ENCODE measurements at regions not wholly inside any gene's neighbourhood (a gene's known extent, or its start where the extent isn't known, plus 50 kb on each side); places are given as distances from the start of the nearest gene placed in this dataset.

GRCh38 chr10:20648263-20648874, 248.7 kb downstream of the NEBL start:
- H3K4me2 ChIP-seq (ENCODE audit: low read length), result no peak overlapping the region
- H3K4me1 ChIP-seq, result no peaks in the 10 kb centered on the region
- H3K27me3 ChIP-seq (ENCODE audit: control insufficient read depth, insufficient read depth, low read length), result no peaks in the 10 kb centered on the region
- no peak for TF ChIP-seq CTCF (IDR thresholded peaks at IDR 0.05)
- no peaks in the 10 kb centered on the region for H3K9me3 ChIP-seq (ENCODE audit: control insufficient read depth, low read length)
- no peak overlapping the region for H3K9ac ChIP-seq
- no peaks in the 10 kb centered on the region for H3K36me3 ChIP-seq (ENCODE audit: control insufficient read depth, insufficient read depth, low read length)
- no peak overlapping the region for H2AFZ ChIP-seq
- H3K27ac ChIP-seq, result no peak overlapping the region
- no peaks in the 10 kb centered on the region for H3K79me2 ChIP-seq
- no peak overlapping the region for H3K4me3 ChIP-seq (ENCODE audit: low read depth, low read length)

GRCh38 chr10:20647756-20648155, 249.4 kb downstream of the NEBL start:
- H3K4me1 ChIP-seq, result no peaks in the 10 kb centered on the region
- H3K27ac ChIP-seq, result no peak overlapping the region
- H3K79me2 ChIP-seq, result no peaks in the 10 kb centered on the region
- H2AFZ ChIP-seq, result no peak overlapping the region
- H3K36me3 ChIP-seq (ENCODE audit: control insufficient read depth, insufficient read depth, low read length), result no peaks in the 10 kb centered on the region
- H3K4me3 ChIP-seq (ENCODE audit: low read depth, low read length), result no peak overlapping the region
- no peak overlapping the region for H3K9ac ChIP-seq
- TF ChIP-seq CTCF (IDR thresholded peaks at IDR 0.05), result no peak
- H3K27me3 ChIP-seq (ENCODE audit: control insufficient read depth, insufficient read depth, low read length), result no peaks in the 10 kb centered on the region
- H3K4me2 ChIP-seq (ENCODE audit: low read length), result no peak overlapping the region
- no peaks in the 10 kb centered on the region for H3K9me3 ChIP-seq (ENCODE audit: control insufficient read depth, low read length)

GRCh38 chr10:20644421-20644820, 252.7 kb downstream of the NEBL start:
- no peak overlapping the region for H3K4me2 ChIP-seq (ENCODE audit: low read length)
- H2AFZ ChIP-seq, result no peak overlapping the region
- no peaks in the 10 kb centered on the region for H3K9me3 ChIP-seq (ENCODE audit: control insufficient read depth, low read length)
- no peak overlapping the region for H3K4me3 ChIP-seq (ENCODE audit: low read depth, low read length)
- H3K27ac ChIP-seq, result no peak overlapping the region
- H3K27me3 ChIP-seq (ENCODE audit: control insufficient read depth, insufficient read depth, low read length), result no peaks in the 10 kb centered on the region
- no peaks in the 10 kb centered on the region for H3K79me2 ChIP-seq
- H3K9ac ChIP-seq, result no peak overlapping the region
- H3K4me1 ChIP-seq, result no peaks in the 10 kb centered on the region
- TF ChIP-seq CTCF (IDR thresholded peaks at IDR 0.05), result no peak
- H3K36me3 ChIP-seq (ENCODE audit: control insufficient read depth, insufficient read depth, low read length), result no peaks in the 10 kb centered on the region

- Histone ChIP-seq H3K27me3 (ENCODE audit: control insufficient read depth, insufficient read depth, low read length) (no peaks in the 10 kb centered on the region), H3K4me3 (ENCODE audit: low read depth, low read length) (no peak overlapping the region), H3K9me3 (ENCODE audit: control insufficient read depth, low read length) (no peaks in the 10 kb centered on the region), H3K4me1 (no peaks in the 10 kb centered on the region), H3K36me3 (ENCODE audit: control insufficient read depth, insufficient read depth, low read length) (no peaks in the 10 kb centered on the region), H3K4me2 (ENCODE audit: low read length) (no peak overlapping the region), H3K79me2 (no peaks in the 10 kb centered on the region), H3K9ac (no peak overlapping the region), H3K27ac (no peak overlapping the region), H2AFZ (no peak overlapping the region)
- TF ChIP-seq CTCF (IDR thresholded peaks at IDR 0.05), result no peak
Measured at GRCh38 chr10:20641605-20642004, 255.5 kb downstream of the NEBL start.

GRCh38 chr10:20635570-20635969, 261.5 kb downstream of the NEBL start:
- Histone ChIP-seq H3K4me2 (ENCODE audit: low read length) (no peak overlapping the region), H3K9me3 (ENCODE audit: control insufficient read depth, low read length) (no peaks in the 10 kb centered on the region), H3K4me1 (no peaks in the 10 kb centered on the region), H3K27ac (no peak overlapping the region), H3K36me3 (ENCODE audit: control insufficient read depth, insufficient read depth, low read length) (no peaks in the 10 kb centered on the region), H3K27me3 (ENCODE audit: control insufficient read depth, insufficient read depth, low read length) (no peaks in the 10 kb centered on the region), H3K4me3 (ENCODE audit: low read depth, low read length) (no peak overlapping the region), H3K79me2 (no peaks in the 10 kb centered on the region), H3K9ac (no peak overlapping the region), H2AFZ (no peak overlapping the region)
- TF ChIP-seq CTCF (IDR thresholded peaks at IDR 0.05), result no peak
